Activated naive CD4-positive, alpha-beta T cell treated with anti-CD3 and anti-CD28 coated beads, Interleukin-2, amount 50 U/mL, for 24 hours (primary cell): ENCODE measurements at regions not wholly inside any gene's neighbourhood (a gene's known extent, or its start where the extent isn't known, plus 50 kb on each side); places are given as distances from the start of the nearest gene placed in this dataset.

Experiments used
- H3K27ac Mint-ChIP-seq: one replicate; pipeline ENCODE4 v1.8.0; 2021; ENCODE audit warnings: mild to moderate bottlenecking, mixed read lengths
- H3K27me3 Mint-ChIP-seq: one replicate; pipeline ENCODE4 v1.8.0; 2021; ENCODE audit warnings: mixed read lengths
- H3K36me3 Mint-ChIP-seq: one replicate; pipeline ENCODE4 v1.8.0; 2021; ENCODE audit warnings: mixed read lengths
- H3K4me1 Mint-ChIP-seq: one replicate; pipeline ENCODE4 v1.8.0; 2021; ENCODE audit warnings: mixed read lengths
- H3K4me3 Mint-ChIP-seq: one replicate; pipeline ENCODE4 v1.8.0; 2021; ENCODE audit warnings: mild to moderate bottlenecking, mixed read lengths
- H3K9me3 Mint-ChIP-seq: one replicate; pipeline ENCODE4 v1.8.0; 2021; ENCODE audit warnings: mixed read lengths

- H3K27ac Mint-ChIP-seq: no peak overlapping the region
- H3K4me1 Mint-ChIP-seq: no peaks in the 10 kb centered on the region
- no peaks in the 10 kb centered on the region for H3K27me3 Mint-ChIP-seq
- H3K36me3 Mint-ChIP-seq: no peaks in the 10 kb centered on the region
- peaks cover 7% of the 10 kb centered on the region for H3K9me3 Mint-ChIP-seq
- H3K4me3 Mint-ChIP-seq: no peak overlapping the region
These were observed 1639.0 kb upstream of the SLC10A2 start for GRCh38 chr13:104705031-104705750.

- peaks cover 7% of the 10 kb centered on the region for H3K9me3 Mint-ChIP-seq
- H3K27me3 Mint-ChIP-seq: no peaks in the 10 kb centered on the region
- no peak overlapping the region for H3K4me3 Mint-ChIP-seq
- H3K4me1 Mint-ChIP-seq: no peaks in the 10 kb centered on the region
- no peaks in the 10 kb centered on the region for H3K36me3 Mint-ChIP-seq
- no peak overlapping the region for H3K27ac Mint-ChIP-seq
These were observed 1635.4 kb upstream of the SLC10A2 start for GRCh38 chr13:104701591-104701990.

- no peak overlapping the region for H3K4me3 Mint-ChIP-seq
- no peaks in the 10 kb centered on the region for H3K27me3 Mint-ChIP-seq
- H3K4me1 Mint-ChIP-seq: no peaks in the 10 kb centered on the region
- no peaks in the 10 kb centered on the region for H3K9me3 Mint-ChIP-seq
- no peak overlapping the region for H3K27ac Mint-ChIP-seq
- H3K36me3 Mint-ChIP-seq: no peaks in the 10 kb centered on the region
These were observed 1628.2 kb upstream of the SLC10A2 start for GRCh38 chr13:104694397-104694796.

- Mint-ChIP-seq H3K4me3 (no peak overlapping the region), H3K9me3 (no peaks in the 10 kb centered on the region), H3K36me3 (no peaks in the 10 kb centered on the region), H3K27me3 (no peaks in the 10 kb centered on the region), H3K27ac (no peak overlapping the region), H3K4me1 (no peaks in the 10 kb centered on the region)
These were observed 1626.9 kb upstream of the SLC10A2 start for GRCh38 chr13:104693126-104693525.

GRCh38 chr13:104691767-104692467 is 1625.7 kb upstream of the SLC10A2 start:
- Mint-ChIP-seq H3K4me3 (no peak overlapping the region), H3K4me1 (no peaks in the 10 kb centered on the region), H3K36me3 (no peaks in the 10 kb centered on the region), H3K9me3 (no peaks in the 10 kb centered on the region), H3K27ac (no peak overlapping the region), H3K27me3 (no peaks in the 10 kb centered on the region)

DNA sequence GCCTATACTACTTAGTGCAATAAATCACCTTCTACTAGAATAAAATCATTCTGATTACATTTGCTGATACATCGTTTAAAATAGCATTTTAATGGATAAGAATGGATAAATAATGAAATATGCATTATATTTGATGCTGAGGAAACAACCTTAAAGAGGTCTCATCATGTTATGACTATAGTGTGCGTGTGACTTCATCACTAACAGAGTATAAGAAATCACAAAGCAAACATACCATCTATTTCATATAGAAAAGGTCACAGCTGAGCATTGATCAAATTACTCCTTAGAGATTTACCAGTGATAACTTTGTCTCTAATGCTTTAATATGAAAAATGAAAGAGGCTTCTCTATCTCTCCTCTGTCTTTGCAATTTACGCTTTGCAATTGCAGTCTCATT is 1620.3 kb upstream of the SLC10A2 start:
- H3K27me3 Mint-ChIP-seq: no peaks in the 10 kb centered on the region
- H3K9me3 Mint-ChIP-seq: no peaks in the 10 kb centered on the region
- no peak overlapping the region for H3K4me3 Mint-ChIP-seq
- H3K27ac Mint-ChIP-seq: no peak overlapping the region
- H3K36me3 Mint-ChIP-seq: no peaks in the 10 kb centered on the region
- H3K4me1 Mint-ChIP-seq: no peaks in the 10 kb centered on the region

DNA sequence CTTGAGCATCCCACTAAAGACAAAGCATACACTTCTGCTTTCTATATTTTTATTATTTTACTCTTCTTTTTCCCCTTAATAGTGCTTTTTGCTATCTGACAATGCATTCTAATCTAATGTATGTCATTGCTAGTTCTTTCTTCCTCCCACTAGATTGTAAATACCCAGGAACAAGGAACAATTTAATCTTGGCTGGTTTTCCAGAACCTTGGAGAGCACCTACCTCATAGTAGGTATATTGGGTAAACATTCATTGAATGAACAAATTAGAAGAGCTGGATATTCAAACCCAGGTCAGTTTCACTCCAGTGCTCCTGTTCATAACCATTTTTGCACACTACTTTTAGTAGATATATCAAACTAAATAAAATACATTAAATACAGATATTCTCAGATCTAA is 1617.6 kb upstream of the SLC10A2 start:
- H3K36me3 Mint-ChIP-seq: no peaks in the 10 kb centered on the region
- H3K27me3 Mint-ChIP-seq: no peaks in the 10 kb centered on the region

GRCh38 chr13:104678161-104678560 is 1611.9 kb upstream of the SLC10A2 start:
- Mint-ChIP-seq H3K4me3 (no peak overlapping the region), H3K4me1 (no peaks in the 10 kb centered on the region), H3K9me3 (no peaks in the 10 kb centered on the region), H3K27ac (no peak overlapping the region), H3K36me3 (no peaks in the 10 kb centered on the region), H3K27me3 (no peaks in the 10 kb centered on the region)

More for the DNA sequence above, 1617.6 kb upstream of the SLC10A2 start:
- H3K9me3 Mint-ChIP-seq: no peaks in the 10 kb centered on the region
- H3K4me3 Mint-ChIP-seq: no peak overlapping the region
- H3K27ac Mint-ChIP-seq: no peak overlapping the region
- H3K4me1 Mint-ChIP-seq: no peaks in the 10 kb centered on the region

- H3K9me3 Mint-ChIP-seq: peaks cover 7% of the 10 kb centered on the region
- H3K4me3 Mint-ChIP-seq: no peak overlapping the region
- H3K27me3 Mint-ChIP-seq: no peaks in the 10 kb centered on the region
- H3K4me1 Mint-ChIP-seq: no peaks in the 10 kb centered on the region
- no peak overlapping the region for H3K27ac Mint-ChIP-seq
- no peaks in the 10 kb centered on the region for H3K36me3 Mint-ChIP-seq
These were observed 1605.7 kb upstream of the SLC10A2 start for GRCh38 chr13:104671901-104672300.

DNA sequence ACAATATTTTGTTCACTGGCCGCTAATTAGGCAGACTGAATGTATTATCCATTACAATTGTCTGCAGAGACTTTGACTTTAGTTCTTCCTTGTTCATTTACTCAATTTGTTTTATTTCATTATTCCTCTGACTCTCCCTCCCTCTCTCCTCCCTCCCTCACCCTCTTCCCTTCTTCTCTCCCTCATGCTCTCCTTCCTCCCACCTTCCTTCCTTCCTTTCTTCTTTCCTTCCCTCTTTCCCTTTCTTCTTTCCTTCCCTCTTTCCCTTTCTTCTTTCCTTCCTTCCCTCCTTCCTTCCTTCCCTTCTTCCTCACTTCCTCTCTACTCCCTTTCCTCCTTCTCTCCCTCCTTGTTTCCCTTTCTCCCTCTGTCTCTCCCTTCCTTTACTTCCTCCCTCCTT is 1591.0 kb upstream of the SLC10A2 start:
- H3K27ac Mint-ChIP-seq: no peak overlapping the region
- no peaks in the 10 kb centered on the region for H3K4me1 Mint-ChIP-seq
- no peaks in the 10 kb centered on the region for H3K36me3 Mint-ChIP-seq
- H3K4me3 Mint-ChIP-seq: no peak overlapping the region
- H3K9me3 Mint-ChIP-seq: no peaks in the 10 kb centered on the region
- no peaks in the 10 kb centered on the region for H3K27me3 Mint-ChIP-seq

DNA sequence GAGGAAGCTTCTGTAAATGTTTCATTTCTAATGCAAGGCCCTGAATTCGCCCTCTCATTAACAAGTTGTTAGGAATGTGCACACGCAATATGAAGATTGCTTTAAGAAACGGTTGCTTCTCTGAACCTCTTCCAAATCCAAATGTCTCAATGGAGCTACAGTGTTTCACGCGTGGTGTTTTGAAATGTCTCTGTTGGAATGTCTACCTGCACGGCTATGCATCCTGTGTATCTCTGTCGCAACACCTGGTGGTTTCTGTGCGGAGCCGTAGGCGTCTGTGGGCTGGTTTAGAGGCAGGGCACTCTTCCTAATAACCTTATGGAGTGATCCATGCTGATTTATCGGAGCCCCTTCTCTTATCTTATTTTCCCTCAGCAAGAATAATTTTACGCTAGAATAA is 1584.2 kb upstream of the SLC10A2 start:
- no peaks in the 10 kb centered on the region for H3K4me1 Mint-ChIP-seq
- H3K27ac Mint-ChIP-seq: no peak overlapping the region
- no peak overlapping the region for H3K4me3 Mint-ChIP-seq
- no peaks in the 10 kb centered on the region for H3K27me3 Mint-ChIP-seq
- no peaks in the 10 kb centered on the region for H3K36me3 Mint-ChIP-seq
- no peaks in the 10 kb centered on the region for H3K9me3 Mint-ChIP-seq

- no peak overlapping the region for H3K4me3 Mint-ChIP-seq
These were observed 1582.1 kb upstream of the SLC10A2 start for GRCh38 chr13:104648291-104648690.

GRCh38 chr13:104645786-104646185 is 1579.6 kb upstream of the SLC10A2 start:
- H3K4me1 Mint-ChIP-seq: no peaks in the 10 kb centered on the region
- H3K4me3 Mint-ChIP-seq: no peak overlapping the region
- no peak overlapping the region for H3K27ac Mint-ChIP-seq
- no peaks in the 10 kb centered on the region for H3K27me3 Mint-ChIP-seq
- H3K36me3 Mint-ChIP-seq: no peaks in the 10 kb centered on the region
- no peaks in the 10 kb centered on the region for H3K9me3 Mint-ChIP-seq

More at GRCh38 chr13:104648291-104648690, 1582.1 kb upstream of the SLC10A2 start:
- H3K36me3 Mint-ChIP-seq: no peaks in the 10 kb centered on the region
- H3K27ac Mint-ChIP-seq: no peak overlapping the region
- no peaks in the 10 kb centered on the region for H3K4me1 Mint-ChIP-seq
- H3K27me3 Mint-ChIP-seq: no peaks in the 10 kb centered on the region
- no peaks in the 10 kb centered on the region for H3K9me3 Mint-ChIP-seq

- Mint-ChIP-seq H3K4me3 (no peak overlapping the region), H3K27me3 (no peaks in the 10 kb centered on the region), H3K27ac (no peak overlapping the region), H3K36me3 (no peaks in the 10 kb centered on the region), H3K4me1 (no peaks in the 10 kb centered on the region), H3K9me3 (no peaks in the 10 kb centered on the region)
These were observed 1575.1 kb upstream of the SLC10A2 start for GRCh38 chr13:104641309-104641708.

- Mint-ChIP-seq H3K4me3 (no peak overlapping the region), H3K27ac (no peak overlapping the region), H3K9me3 (no peaks in the 10 kb centered on the region), H3K36me3 (no peaks in the 10 kb centered on the region), H3K27me3 (no peaks in the 10 kb centered on the region), H3K4me1 (no peaks in the 10 kb centered on the region)
These were observed 1569.7 kb upstream of the SLC10A2 start for GRCh38 chr13:104635879-104636278.

DNA sequence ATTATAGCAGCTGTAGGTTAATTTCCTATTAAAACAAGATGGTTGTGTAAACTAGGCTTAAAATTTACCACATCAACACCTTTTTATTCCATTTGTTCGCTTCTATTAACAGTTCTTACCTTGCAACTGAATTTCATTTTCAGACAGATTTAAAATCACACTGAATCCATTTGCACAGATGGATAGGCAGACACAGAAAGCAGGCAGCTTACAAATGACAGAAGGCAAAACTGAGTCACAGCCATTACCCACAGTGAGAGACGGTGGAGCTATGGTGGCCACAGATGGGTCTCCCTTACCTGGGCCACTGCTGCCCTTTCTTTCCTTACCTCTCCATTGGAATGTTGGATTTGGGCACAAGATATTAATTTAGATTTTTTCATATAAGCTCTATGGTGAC is 1567.8 kb upstream of the SLC10A2 start:
- H3K36me3 Mint-ChIP-seq: no peaks in the 10 kb centered on the region
- no peaks in the 10 kb centered on the region for H3K9me3 Mint-ChIP-seq
- no peak overlapping the region for H3K27ac Mint-ChIP-seq
- no peaks in the 10 kb centered on the region for H3K4me1 Mint-ChIP-seq
- H3K27me3 Mint-ChIP-seq: no peaks in the 10 kb centered on the region
- no peak overlapping the region for H3K4me3 Mint-ChIP-seq
